GM12878 (cell line): ENCODE measurements at regions not wholly inside any gene's neighbourhood (a gene's known extent, or its start where the extent isn't known, plus 50 kb on each side); places are given as distances from the start of the nearest gene placed in this dataset.

Experiments
- ATAC-seq: fragments of 200-7000 bp; cut with Tn5 transposase; 3 replicates; pipeline ENCODE4 v1.9.1; 2020; ENCODE audit warnings: mild to moderate bottlenecking, moderate library complexity
- BruUV-seq: library from RNA; stranded (reverse); fragments of 400-500 nt; replicated peaks from 2 replicates; lab custom pipeline; 2021; lab: Mats Ljungman, UMichigan
- CTCF ChIA-PET: fragments of 300-600 bp; sonication (Branson Sonifier 250); formaldehyde crosslinking; extraction: SDS; loops from one replicate; lab custom pipeline; 2021; ENCODE audit warnings: inconsistent platforms; lab: Yijun Ruan, JAX
- POLR2A ChIA-PET: fragments of 350-600 bp; formaldehyde crosslinking; extraction: SDS; loops from one replicate; lab custom pipeline; 2021; ENCODE audit warnings: inconsistent platforms; lab: Charles Lee
- RAD21 ChIA-PET: fragments of 300-600 bp; sonication (Branson Sonifier 250); formaldehyde crosslinking; loops from one replicate; lab custom pipeline; 2023; ENCODE audit warnings: antibody characterized with exemption; ENCODE audit not compliant: unreplicated experiment; lab: Charles Lee
- SMC1A ChIA-PET: fragments of 300-600 bp; sonication (Branson Sonifier 250); formaldehyde crosslinking; loops from one replicate; lab custom pipeline; 2023; ENCODE audit not compliant: unreplicated experiment, uncharacterized antibody; lab: Charles Lee
- DNase-seq: peaks from one replicate; pipeline ENCODE4 v3.0.0-alpha.2; 2011; ENCODE audit warnings: low read depth, low spot score
- FAIRE-seq: peaks from 3 replicates; lab custom pipeline; 2011; peaks lifted over from hg19 to GRCh38; lab: Jason Lieb, UNC
- H2AFZ ChIP-seq: 2 replicates; pipeline ENCODE4 v1.6.0; 2011; ENCODE audit warnings: low read depth, low read length, control low read depth; ENCODE audit not compliant: control insufficient read depth
- H3K27ac ChIP-seq: 2 replicates; pipeline ENCODE4 v1.5.1; 2011; ENCODE audit warnings: control low read depth; ENCODE audit not compliant: control insufficient read depth, insufficient read depth
- H3K27me3 ChIP-seq, 2 experiments: replicated peaks in 1 of 2; 2 replicates each; pipeline versions ENCODE4 v1.6.0 to v1.6.1; 2011; ENCODE audit warnings: low read length in 1 of 2; ENCODE audit not compliant: control insufficient read depth in 2 of 2, insufficient read depth in 2 of 2
- H3K36me3 ChIP-seq, 2 experiments: 2 replicates each; pipeline ENCODE4 v1.5.1; 2011; ENCODE audit warnings: low read length in 1 of 2; ENCODE audit not compliant: control insufficient read depth in 2 of 2, insufficient read depth in 2 of 2
- H3K4me1 ChIP-seq: 2 replicates; pipeline ENCODE4 v1.6.1; 2011; ENCODE audit warnings: mild to moderate bottlenecking, low read length, moderate library complexity, mixed read lengths; ENCODE audit not compliant: control insufficient read depth, insufficient read depth
- H3K4me2 ChIP-seq: 2 replicates; pipeline ENCODE4 v1.6.0; 2011; ENCODE audit warnings: control low read depth; ENCODE audit not compliant: control insufficient read depth, insufficient read depth
- H3K4me3 ChIP-seq: fragments of 200-600 bp; sonication (generic); 2 replicates; pipeline ENCODE4 v1.5.1; 2016
- H3K79me2 ChIP-seq: 2 replicates; pipeline ENCODE4 v1.6.0; 2011; ENCODE audit warnings: low read length; ENCODE audit not compliant: control insufficient read depth, insufficient read depth
- H3K9ac ChIP-seq: 2 replicates; pipeline ENCODE4 v1.8.0; 2011; ENCODE audit warnings: low read length, control low read depth, mixed read lengths; ENCODE audit not compliant: control insufficient read depth, insufficient read depth
- H3K9me3 ChIP-seq: replicated peaks from 3 replicates; pipeline ENCODE4 v1.5.1; 2011; ENCODE audit warnings: mild to moderate bottlenecking, low read length; ENCODE audit not compliant: control insufficient read depth, insufficient read depth
- H4K20me1 ChIP-seq: 2 replicates; pipeline ENCODE4 v1.6.0; 2011; ENCODE audit not compliant: control insufficient read depth, insufficient read depth
- ASH2L ChIP-seq: fragments of 300-600, 200-600 bp; sonication (generic); IDR thresholded peaks from 2 replicates; pipeline ENCODE4 v1.6.1; 2017; ENCODE audit warnings: low read depth, mild to moderate bottlenecking, borderline replicate concordance
- CBX3 ChIP-seq: fragments of 200-600 bp; sonication (generic); IDR thresholded peaks from 2 replicates; pipeline ENCODE4 v1.6.1; 2016; ENCODE audit warnings: low read depth, borderline replicate concordance
- EED ChIP-seq: sonication (generic); IDR thresholded peaks from 2 replicates; pipeline ENCODE4 v1.6.1; 2016; ENCODE audit warnings: antibody characterized with exemption, low read depth
- GABPA ChIP-seq: IDR thresholded peaks from 2 replicates; pipeline ENCODE4 v1.6.1; 2014; ENCODE audit warnings: antibody characterized with exemption, low read depth, mild to moderate bottlenecking, inconsistent platforms
- HDAC6 ChIP-seq: fragments of 200-600 bp; sonication (generic); IDR thresholded peaks from one replicate; pipeline ENCODE4 v1.8.0; 2017; ENCODE audit warnings: antibody characterized with exemption; ENCODE audit not compliant: unreplicated experiment
- MEF2B ChIP-seq: fragments of 450-650 bp; IDR thresholded peaks from 2 replicates; pipeline ENCODE4 v1.6.1; 2018; ENCODE audit warnings: mild to moderate bottlenecking, moderate library complexity; ENCODE audit not compliant: partially characterized antibody, poor library complexity, severe bottlenecking
- NFIC ChIP-seq: IDR thresholded peaks from 2 replicates; pipeline ENCODE4 v1.6.1; 2012; ENCODE audit warnings: low read depth, mild to moderate bottlenecking, inconsistent platforms, low read length, moderate library complexity
- PAX8 ChIP-seq: fragments of 450-650 bp; IDR thresholded peaks from 2 replicates; pipeline ENCODE4 v1.6.1; 2017; ENCODE audit warnings: mild to moderate bottlenecking, moderate library complexity
- PML ChIP-seq: IDR thresholded peaks from 2 replicates; pipeline ENCODE4 v1.6.1; 2012; ENCODE audit warnings: low read length, inconsistent platforms
- ZNF384 ChIP-seq: IDR thresholded peaks from 2 replicates; pipeline ENCODE4 v1.6.1; 2012; ENCODE audit warnings: low read depth, mild to moderate bottlenecking, low read length, improper control_type of control experiment, borderline replicate concordance
- WGBS: methylation state at CpG from one replicate; pipeline ENCODE4 v1.1.6; 2016; ENCODE audit warnings: low lambda C conversion rate; ENCODE audit not compliant: insufficient replicate concordance, insufficient coverage; ENCODE audit errors: missing lambda C conversion rate; 5-methylcytosine and 5-hydroxymethylcytosine counted together
- in situ Hi-C: fragments of 300-500 bp; cut with MboI; formaldehyde crosslinking; loops from 9 replicates; pipeline ENCODE4 v1.14.3; 2018; ENCODE audit warnings: mixed read lengths
- intact Hi-C: fragments of 100-400 bp; cut with micrococcal nuclease; formaldehyde crosslinking; loops from one replicate; pipeline ENCODE4 v1.14.2; 2022; ENCODE audit not compliant: unreplicated experiment
- TF ChIP-seq, protein P1 (sequence below): fragments of 450-650 bp; IDR thresholded peaks from 2 replicates; pipeline ENCODE4 v1.6.1; 2016; ENCODE audit warnings: mild to moderate bottlenecking
- TF ChIP-seq, protein P2 (sequence below): IDR thresholded peaks from 2 replicates; pipeline ENCODE4 v1.6.1; 2011; ENCODE audit warnings: mild to moderate bottlenecking, low read depth, low read length, moderate library complexity; ENCODE audit not compliant: insufficient replicate concordance

GRCh38 chr4:11636031-11636430 is 207.3 kb upstream of the HS3ST1 start:
- ATAC-seq, result no peak
- FAIRE-seq, result no peak
- RAD21 ChIA-PET, result no interaction called here
- no peak for DNase-seq
- Histone ChIP-seq H3K4me1 (no peaks in the 10 kb centered on the region), H3K9me3 (no peaks in the 10 kb centered on the region), H3K27ac (no peak overlapping the region), H3K4me2 (no peak overlapping the region), H3K4me3 (no peak overlapping the region), H3K79me2 (no peaks in the 10 kb centered on the region), H3K36me3 (no peaks in the 10 kb centered on the region), H3K9ac (no peak overlapping the region), H2AFZ (no peak overlapping the region), H4K20me1 (no peaks in the 10 kb centered on the region), H3K27me3 (no peaks in the 10 kb centered on the region)
- intact Hi-C loops (no loop called here), in situ Hi-C loops (no loop called here)
- no TSS peak for BruUV-seq
- POLR2A ChIA-PET, result no interaction called here
- 4% methylated on average over 3 of the region's 3 CpGs for WGBS
- no peak for TF ChIP-seq MEF2B
- TF ChIP-seq NFIC, result no peak
- no peak for TF ChIP-seq CBX3
- no peak for TF ChIP-seq PML
- TF ChIP-seq, protein P1, sequence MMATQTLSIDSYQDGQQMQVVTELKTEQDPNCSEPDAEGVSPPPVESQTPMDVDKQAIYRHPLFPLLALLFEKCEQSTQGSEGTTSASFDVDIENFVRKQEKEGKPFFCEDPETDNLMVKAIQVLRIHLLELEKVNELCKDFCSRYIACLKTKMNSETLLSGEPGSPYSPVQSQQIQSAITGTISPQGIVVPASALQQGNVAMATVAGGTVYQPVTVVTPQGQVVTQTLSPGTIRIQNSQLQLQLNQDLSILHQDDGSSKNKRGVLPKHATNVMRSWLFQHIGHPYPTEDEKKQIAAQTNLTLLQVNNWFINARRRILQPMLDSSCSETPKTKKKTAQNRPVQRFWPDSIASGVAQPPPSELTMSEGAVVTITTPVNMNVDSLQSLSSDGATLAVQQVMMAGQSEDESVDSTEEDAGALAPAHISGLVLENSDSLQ, result no peak
- TF ChIP-seq GABPA, result no peak
- no peak for TF ChIP-seq ASH2L
- TF ChIP-seq ZNF384, result no peak
- TF ChIP-seq EED, result no peak
- no peak for TF ChIP-seq PAX8
- TF ChIP-seq HDAC6, result no peak
- TF ChIP-seq, protein P2, sequence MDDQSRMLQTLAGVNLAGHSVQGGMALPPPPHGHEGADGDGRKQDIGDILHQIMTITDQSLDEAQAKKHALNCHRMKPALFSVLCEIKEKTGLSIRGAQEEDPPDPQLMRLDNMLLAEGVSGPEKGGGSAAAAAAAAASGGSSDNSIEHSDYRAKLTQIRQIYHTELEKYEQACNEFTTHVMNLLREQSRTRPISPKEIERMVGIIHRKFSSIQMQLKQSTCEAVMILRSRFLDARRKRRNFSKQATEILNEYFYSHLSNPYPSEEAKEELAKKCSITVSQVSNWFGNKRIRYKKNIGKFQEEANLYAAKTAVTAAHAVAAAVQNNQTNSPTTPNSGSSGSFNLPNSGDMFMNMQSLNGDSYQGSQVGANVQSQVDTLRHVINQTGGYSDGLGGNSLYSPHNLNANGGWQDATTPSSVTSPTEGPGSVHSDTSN, result no peak
- CTCF ChIA-PET, result no interaction called here
- SMC1A ChIA-PET, result interaction anchor here (0.9 kb wide), 1 partner anchor 10 kb away, joined by 3 read pairs; no protein-coding TSS in a partner anchor
